ENCODE measurements at regions not wholly inside any gene's neighbourhood (a gene's known extent, or its start where the extent isn't known, plus 50 kb on each side); places are given as distances from the start of the nearest gene placed in this dataset.

DNA sequence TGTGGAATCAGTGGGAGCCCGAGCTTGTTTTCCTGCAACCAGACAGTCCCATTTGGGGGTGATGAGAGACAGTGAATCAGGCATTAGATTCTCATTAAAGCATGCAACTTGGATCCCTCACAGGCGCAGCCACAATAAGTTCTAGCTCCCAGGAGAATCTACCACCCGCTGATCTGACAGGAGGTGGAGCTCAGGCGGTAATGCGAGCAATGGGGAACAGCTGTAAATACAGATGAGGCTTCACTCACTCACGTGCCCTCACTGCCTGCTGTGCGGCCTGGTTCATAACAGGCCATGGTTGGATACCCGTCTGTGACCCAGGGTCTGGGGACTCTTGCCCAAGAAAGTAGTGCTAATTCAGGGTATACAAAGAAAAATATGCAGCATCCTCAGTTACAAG lies 144.8 kb upstream of the RGPD4 start:
- H3K4me1 ChIP-seq: no peaks in the 10 kb centered on the region
- H3K9me3 ChIP-seq: no peaks in the 10 kb centered on the region
- no peak overlapping the region for H3K4me3 ChIP-seq
- no peaks in the 10 kb centered on the region for H3K36me3 ChIP-seq
- no peak for DNase-seq
- intact Hi-C loops (cut with DNase I; ENCODE audit: low total_unique reads): no loop called here
- TF ChIP-seq CTCF (IDR thresholded peaks at IDR 0.05) (no peak), POLR2A (IDR thresholded peaks at IDR 0.05) (no peak)
- no peak overlapping the region for H3K27ac ChIP-seq
- no peaks in the 10 kb centered on the region for H3K27me3 ChIP-seq

- intact Hi-C loops (cut with DNase I; ENCODE audit: low total_unique reads): no loop called here
- H3K36me3 ChIP-seq: no peaks in the 10 kb centered on the region
Observed at GRCh38 chr2:107684421-107684820, 142.3 kb upstream of the RGPD4 start.

DNA sequence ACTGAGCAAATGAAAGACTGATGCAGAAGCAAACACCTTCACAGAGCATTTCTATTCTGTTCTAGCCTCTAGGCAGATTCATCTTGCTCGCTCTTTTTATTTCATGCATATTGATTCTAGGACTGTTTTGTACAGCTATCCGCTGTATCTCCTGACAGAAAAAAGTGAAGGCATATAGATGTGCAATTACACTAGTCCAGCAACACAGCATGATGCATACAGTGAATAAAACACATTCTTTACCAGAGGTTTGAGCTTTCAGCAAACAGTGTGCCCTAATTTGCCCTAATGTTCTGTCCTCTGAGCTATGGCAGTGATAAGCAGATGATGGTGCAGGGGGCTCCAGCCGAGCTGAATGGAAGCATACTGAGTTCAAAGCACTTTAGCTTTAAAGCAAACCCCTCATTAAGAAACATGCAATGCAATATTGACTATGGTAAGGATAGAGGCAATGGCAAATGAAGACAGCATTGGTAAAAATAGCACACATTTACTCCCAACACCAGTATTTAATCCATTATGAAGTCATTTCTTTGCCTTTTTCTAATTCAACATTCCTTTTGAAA lies 141.2 kb upstream of the RGPD4 start:
- intact Hi-C loops (cut with DNase I; ENCODE audit: low total_unique reads): no loop called here
- Histone ChIP-seq H3K27me3 (no peaks in the 10 kb centered on the region), H3K36me3 (no peaks in the 10 kb centered on the region), H3K4me1 (no peaks in the 10 kb centered on the region), H3K9me3 (no peaks in the 10 kb centered on the region), H3K4me3 (no peak overlapping the region), H3K27ac (no peak overlapping the region)
- TF ChIP-seq CTCF (IDR thresholded peaks at IDR 0.05): no peak
- no peak for TF ChIP-seq POLR2A (IDR thresholded peaks at IDR 0.05)
- no peak for DNase-seq

More at GRCh38 chr2:107684421-107684820, 142.3 kb upstream of the RGPD4 start:
- DNase-seq: no peak
- no peaks in the 10 kb centered on the region for H3K27me3 ChIP-seq
- no peaks in the 10 kb centered on the region for H3K4me1 ChIP-seq
- TF ChIP-seq CTCF (IDR thresholded peaks at IDR 0.05) (no peak), POLR2A (IDR thresholded peaks at IDR 0.05) (no peak)
- H3K4me3 ChIP-seq: no peak overlapping the region
- no peaks in the 10 kb centered on the region for H3K9me3 ChIP-seq
- H3K27ac ChIP-seq: no peak overlapping the region

- TF ChIP-seq POLR2A (IDR thresholded peaks at IDR 0.05): no peak
- TF ChIP-seq CTCF (IDR thresholded peaks at IDR 0.05): no peak
- H3K4me1 ChIP-seq: no peaks in the 10 kb centered on the region
- intact Hi-C loops (cut with DNase I; ENCODE audit: low total_unique reads): no loop called here
- DNase-seq: no peak
- no peak overlapping the region for H3K4me3 ChIP-seq
- H3K36me3 ChIP-seq: no peaks in the 10 kb centered on the region
- no peaks in the 10 kb centered on the region for H3K27me3 ChIP-seq
- no peak overlapping the region for H3K27ac ChIP-seq
- no peaks in the 10 kb centered on the region for H3K9me3 ChIP-seq
Observed at GRCh38 chr2:107687073-107687472, 139.6 kb upstream of the RGPD4 start.

DNA sequence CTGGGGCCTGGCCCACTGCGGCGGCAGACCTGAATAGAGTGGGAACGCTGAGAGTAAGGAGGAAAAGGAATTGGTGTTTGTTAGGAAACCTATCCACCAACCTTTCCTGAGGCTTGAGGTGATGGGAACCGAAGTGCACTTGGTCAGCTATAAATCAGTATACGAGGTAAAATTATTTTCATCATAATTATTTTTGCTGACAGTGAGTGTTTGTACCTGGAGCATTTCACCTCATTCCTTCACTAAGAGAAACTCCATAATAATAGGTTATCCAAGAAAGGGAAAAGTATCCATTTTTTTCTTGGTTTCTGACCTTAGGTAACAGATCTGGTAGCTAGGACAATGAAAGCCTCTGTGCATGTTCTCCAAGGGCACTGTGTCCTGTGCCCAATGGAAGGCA lies 138.6 kb upstream of the RGPD4 start:
- intact Hi-C loops (cut with DNase I; ENCODE audit: low total_unique reads): no loop called here
- Histone ChIP-seq H3K4me3 (no peak overlapping the region), H3K27me3 (no peaks in the 10 kb centered on the region), H3K9me3 (no peaks in the 10 kb centered on the region), H3K4me1 (no peaks in the 10 kb centered on the region), H3K27ac (no peak overlapping the region), H3K36me3 (no peaks in the 10 kb centered on the region)
- no peak for DNase-seq
- no peak for TF ChIP-seq POLR2A (IDR thresholded peaks at IDR 0.05)

- Histone ChIP-seq H3K27me3 (no peaks in the 10 kb centered on the region), H3K27ac (no peak overlapping the region), H3K36me3 (no peaks in the 10 kb centered on the region), H3K9me3 (no peaks in the 10 kb centered on the region), H3K4me1 (no peaks in the 10 kb centered on the region), H3K4me3 (no peak overlapping the region)
- no peak for TF ChIP-seq POLR2A (IDR thresholded peaks at IDR 0.05)
- TF ChIP-seq CTCF (IDR thresholded peaks at IDR 0.05): no peak
- intact Hi-C loops (cut with DNase I; ENCODE audit: low total_unique reads): no loop called here
- no peak for DNase-seq
Observed at GRCh38 chr2:107693604-107694003, 133.1 kb upstream of the RGPD4 start.

All from uterus (tissue), 3 donors.